GM21619 (cell line): ENCODE measurements at regions not wholly inside any gene's neighbourhood (a gene's known extent, or its start where the extent isn't known, plus 50 kb on each side); places are given as distances from the start of the nearest gene placed in this dataset.

Source experiments
- ATAC-seq: cut with Tn5 transposase; IDR thresholded peaks from one replicate; pipeline ENCODE4 v1.9.1; 2021; ENCODE audit not compliant: unreplicated experiment

DNA sequence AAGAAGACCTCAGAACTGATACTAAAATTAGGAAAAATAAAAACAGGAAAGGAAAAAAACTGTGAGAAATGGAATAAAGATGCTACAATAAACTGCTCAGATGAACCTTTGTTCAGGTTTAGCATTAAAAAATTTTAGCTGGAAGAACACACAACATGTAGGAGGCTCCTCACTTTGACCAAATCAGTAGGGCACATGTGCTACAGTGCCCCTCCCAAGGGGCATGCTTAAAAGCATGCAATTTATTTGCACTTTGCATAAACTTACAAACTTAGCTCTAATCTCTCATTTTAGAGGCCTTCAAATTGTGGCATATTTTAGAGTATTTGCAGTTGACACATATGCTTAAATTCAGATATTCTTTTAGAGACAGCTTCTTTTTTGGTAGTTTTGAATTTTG, 570.2 kb downstream of the UTRN start:
- ATAC-seq, result no peak

DNA sequence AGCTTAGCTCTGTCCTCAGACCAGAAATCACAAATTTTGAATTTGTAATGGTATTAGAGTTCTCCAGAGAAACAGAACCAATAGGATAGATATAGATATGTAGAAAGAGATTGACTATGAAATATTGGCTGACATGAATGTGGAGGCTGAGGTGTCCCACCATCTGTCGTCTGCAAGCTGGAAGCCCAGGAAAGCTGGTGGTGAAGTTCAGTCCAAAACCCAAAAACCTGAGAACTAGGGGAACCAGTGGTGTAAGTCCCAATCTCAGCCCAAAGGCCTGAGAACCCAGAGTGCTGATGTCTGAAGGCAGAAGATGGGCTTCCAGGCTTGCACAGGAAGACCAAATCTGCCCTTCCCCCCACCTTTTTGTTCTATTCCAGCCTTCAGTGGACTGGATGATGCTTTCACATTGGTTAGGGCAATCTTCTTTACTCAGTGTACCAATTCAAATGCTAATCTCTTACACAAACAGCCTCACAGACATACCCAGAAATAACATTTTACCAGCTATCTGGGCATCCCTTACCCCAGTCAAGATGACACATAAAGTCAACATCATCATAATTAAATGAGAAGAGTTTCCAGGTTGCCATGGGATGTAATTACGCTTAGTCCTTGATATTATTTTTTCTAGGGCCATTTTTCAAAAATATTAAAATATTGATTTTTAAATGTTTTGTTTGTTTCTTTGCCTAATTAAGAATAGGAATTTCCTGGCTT, 570.8 kb downstream of the UTRN start:
- ATAC-seq, result no peak

DNA sequence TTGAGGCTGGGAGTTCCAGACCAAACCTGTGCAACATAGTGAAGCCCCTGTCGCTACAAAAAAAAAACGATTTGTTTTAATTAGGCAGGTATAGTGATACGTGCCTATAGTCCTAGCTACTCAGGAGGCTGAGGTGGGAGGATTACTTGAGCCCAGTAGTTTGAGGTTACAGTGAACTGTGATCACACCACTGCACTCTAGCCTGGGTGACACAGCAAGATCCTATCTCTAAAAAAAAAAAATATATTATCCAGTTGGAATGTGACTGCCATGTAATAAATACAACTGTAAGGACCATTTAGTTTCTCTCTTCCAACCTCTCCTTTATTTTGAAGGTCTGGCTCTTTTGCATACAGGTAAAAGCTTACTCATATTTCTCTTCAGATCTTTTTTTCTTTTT, 571.5 kb downstream of the UTRN start:
- no peak for ATAC-seq

DNA sequence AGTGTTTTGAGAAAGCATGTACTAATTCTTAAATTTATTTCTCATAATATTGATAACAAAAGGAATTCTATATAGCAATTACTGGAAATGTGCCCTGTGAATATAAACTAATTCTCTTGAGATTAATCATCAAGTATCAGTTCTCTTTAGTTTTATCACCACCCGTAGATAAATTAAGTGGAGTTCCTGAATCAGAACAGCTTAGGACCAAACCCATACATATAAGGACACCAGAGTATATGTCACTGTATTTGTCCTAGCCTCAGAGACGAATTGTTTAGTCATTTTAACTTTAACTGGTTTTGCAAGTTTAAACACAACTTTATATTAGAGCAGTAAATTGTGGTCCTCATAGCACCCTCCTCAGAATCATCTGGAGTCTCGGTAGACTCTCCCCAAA, 572.0 kb downstream of the UTRN start:
- no peak for ATAC-seq

DNA sequence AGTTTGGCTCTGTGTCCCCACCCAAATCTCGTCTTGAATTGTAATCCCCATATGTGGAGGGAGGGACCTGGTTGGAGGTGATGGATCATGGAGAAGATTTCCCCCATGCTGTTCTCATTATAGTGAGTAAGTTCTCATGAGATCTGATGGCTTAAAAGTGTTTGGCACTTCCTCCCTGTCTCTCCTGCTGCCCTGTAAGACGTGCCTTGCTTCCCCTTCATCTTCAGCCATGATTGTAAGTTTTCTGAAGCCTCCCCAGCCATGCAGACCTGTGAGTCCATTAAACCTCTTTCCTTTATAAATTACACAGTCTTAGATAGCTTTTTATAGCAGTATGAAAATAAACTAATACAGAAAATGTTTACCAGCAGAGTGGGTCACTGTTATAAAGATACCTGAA, 577.6 kb downstream of the UTRN start:
- ATAC-seq, result no peak

DNA sequence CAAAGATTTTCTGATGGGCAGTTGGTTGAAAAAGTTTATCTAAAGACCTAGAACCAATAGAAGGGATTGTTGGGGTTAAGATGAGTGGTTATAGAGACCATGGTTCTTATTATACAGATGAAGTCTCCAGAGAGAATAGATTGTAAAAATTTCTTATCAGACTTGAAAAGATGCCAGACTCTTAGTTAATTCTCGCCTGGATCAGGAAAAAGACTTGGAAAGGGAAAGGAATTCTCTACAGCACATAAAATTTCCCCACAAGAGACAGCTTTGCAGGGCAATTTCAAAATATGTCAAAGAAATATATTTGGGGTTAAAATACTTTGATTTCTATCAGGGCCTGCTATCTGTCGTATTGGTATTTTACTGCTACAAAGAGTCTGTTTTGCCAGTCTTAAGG, 582.6 kb downstream of the UTRN start:
- ATAC-seq, result no peak

DNA sequence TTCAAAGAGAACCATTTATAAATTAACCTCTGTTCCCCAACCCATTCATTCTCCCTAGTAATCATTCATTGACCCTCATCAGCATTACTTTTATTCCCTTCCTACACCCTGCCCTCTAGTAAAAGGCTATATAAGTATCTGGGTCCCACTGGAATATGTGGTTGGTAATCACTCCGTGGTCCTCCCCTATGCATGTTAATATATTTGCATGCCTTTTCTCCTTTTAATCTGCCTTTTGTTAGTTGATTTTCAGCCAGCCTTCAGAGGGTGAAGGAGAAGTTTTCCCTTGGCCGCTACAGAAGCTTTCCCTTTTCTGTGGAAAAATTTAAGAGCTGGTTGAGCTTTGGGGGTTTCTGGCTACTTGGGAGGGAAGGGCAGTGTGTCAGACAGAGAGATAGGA, 585.6 kb downstream of the UTRN start:
- no peak for ATAC-seq

DNA sequence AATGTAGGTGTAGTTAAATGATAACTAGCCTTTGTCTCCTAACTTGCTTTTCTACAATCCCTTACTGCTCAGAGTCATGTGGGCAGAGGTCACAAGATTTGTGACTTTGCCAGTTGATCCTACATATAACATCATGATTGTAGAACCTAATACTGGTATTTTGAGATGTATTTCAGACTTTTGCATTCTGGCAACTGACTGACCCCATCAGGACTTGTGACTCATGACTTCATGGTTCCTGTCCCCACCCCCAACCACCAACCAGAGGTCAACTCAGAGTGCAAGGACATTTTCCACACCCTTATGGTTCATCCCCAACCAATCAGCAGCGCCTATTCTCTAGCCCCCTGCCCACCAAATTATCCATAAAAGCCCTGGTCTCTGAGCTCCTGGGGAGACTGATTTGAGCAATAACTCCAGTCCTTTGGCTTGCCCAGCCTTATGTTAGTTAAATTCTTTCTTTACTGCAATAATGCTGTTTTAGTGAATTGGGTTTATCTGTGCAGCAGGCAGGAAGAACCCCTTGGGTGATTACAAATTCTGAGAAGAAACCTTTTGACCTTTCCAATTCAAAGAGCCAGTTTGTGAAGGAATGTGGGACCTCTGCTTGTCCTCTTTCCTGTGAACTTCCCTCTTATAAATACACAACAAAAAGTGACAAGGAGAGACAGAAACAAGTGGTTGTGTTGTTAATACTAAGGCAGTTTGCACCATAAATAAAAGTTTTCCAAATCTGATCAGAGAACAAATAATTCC, 588.7 kb downstream of the UTRN start:
- no peak for ATAC-seq

DNA sequence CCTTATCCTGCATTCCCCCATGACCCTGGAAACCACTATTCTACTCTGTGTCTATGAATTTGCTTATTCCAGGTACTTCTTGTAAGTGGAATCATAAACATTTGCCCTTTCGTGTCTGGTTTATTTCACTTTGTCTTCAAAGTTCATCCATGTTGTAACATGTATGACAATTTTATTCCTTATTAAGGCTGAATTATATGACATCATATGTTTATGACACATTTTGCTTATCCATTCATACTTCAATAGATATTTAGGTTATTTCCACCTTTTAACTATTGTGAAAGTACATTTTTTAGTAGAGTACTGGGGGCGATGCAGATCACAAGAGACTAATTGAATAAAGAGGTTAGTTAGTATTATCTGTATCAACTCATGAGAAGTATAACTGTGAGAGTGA, 591.6 kb downstream of the UTRN start:
- no peak for ATAC-seq

DNA sequence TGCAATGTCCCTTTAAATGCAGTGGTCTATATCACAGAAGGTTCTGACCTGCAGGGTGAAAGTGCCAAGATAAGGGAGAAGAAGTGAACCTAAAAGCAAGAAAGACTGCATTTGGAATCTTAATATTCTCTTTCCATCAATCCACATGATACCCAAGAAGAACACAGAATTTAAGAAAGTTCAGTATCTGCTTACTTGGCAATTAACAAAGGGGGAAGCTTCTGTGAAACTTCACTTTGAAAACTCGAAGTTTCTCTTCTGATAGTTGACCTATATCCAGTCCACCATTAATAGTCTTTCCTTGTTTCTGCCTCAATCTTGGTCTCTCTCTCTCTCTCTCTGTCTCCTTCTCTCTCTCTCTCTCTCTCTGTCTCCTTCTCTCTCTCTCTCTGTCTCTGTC, 592.0 kb downstream of the UTRN start:
- no peak for ATAC-seq

DNA sequence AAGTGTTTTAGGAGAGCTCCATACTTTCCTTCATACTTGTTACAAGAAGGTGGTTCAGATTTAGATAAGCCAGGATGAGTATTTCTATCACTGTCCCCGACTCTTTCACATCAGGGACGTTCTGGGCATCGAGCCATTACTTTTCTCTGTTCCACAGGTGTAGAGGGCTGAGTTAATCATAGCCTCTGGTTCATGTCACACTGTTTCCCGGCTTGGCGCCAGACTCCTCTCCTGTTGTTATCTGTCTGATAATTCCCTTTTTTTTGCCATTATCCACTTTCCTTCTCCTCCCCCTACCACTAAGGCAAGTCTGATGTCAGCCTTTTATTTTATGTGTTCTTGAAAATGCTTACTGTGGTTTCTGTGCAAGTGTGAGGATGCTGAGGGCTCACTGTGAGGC, 593.4 kb downstream of the UTRN start:
- no peak for ATAC-seq

DNA sequence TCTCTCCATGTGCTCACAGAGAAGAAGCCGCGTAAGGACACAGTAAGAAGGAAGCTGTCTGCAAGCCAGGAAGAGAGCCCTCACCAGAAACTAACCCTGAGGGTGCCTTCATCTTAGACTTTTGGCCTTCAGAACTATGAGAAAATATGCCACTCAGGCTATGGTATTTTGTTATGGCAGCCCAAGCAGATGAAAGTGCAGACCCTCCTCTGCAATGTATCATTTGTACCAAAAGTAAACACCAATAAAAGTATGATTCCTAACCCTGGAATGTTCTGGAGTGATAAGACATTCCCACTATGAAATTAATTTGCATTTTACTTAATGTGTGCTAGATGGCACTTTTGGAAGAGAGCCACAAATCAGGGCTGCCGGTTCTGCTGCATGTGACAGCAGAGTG, 594.3 kb downstream of the UTRN start:
- no peak for ATAC-seq

DNA sequence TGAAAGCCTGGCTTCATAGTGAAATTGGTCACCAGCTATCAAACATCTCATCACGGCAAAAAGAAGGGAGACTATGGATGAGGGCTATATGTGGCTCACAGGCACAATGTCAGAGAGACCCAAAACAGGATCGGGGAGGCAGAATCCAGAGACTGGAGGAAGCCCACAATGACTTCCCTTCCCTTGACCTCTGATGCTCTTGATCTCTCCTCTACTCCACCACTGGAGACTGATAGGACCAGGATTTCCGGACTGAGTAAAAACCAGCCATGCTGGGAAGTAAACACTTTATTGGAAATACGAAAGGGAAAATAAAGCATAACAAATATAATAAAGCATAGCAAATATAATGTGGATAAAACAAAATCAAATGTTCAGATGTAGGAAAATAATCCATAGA, 597.3 kb downstream of the UTRN start:
- no peak for ATAC-seq

DNA sequence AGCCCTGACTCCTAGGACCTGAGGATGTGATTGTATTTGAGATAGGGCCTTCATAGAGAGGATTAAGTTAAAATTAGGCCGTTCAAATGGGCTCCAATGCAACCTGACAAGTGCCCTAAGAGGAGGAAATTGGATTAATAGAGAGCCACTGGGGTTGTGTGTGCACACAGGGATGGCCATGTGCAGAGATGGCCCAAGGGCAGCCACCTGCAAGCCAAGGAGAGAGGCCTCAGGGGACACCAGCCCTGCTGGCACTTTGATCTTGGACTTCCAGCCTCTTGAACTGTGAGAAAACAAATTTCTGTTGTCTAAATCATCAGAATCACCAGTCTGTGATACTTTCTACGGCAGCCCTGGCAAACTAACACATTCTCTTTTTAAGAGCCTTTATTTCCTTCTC, 598.8 kb downstream of the UTRN start:
- no peak for ATAC-seq

DNA sequence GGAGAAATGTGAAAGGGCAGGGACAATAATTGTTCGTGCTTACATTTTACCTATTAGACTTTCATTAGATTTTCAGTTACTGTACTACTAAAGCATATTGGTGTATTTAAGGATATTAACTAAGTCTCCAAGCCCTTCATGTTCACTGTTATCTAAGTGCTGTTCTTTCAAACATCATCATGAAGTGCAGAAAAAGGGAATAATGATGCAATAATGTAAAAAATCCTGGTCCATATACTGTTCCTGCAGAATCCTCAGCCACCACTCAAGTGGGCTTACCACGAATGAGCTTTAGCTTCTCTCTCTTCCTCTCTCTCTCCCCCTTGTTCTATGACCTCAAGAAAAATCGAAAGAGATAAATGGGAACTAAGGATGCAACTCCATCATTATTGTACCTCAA, 600.7 kb downstream of the UTRN start:
- ATAC-seq, result no peak

DNA sequence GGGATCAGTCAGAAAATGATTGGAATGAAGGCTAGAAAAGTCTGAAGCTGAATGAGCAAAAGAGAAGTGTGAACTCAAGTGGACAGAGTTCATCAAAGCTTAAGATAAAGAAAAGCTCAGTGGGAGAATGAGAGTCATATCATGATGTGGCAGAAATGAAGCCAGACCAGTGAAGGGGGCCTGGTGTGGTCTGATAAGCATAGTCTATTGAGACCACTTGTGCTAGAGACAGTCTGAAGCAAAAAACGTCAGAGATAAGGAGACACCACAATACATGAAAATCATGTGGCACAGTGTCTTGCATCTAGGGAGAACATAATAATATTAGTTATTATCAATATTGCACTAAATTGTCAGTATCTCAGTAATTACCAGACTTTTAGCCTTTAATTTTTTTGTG, 601.5 kb downstream of the UTRN start:
- ATAC-seq, result no peak

DNA sequence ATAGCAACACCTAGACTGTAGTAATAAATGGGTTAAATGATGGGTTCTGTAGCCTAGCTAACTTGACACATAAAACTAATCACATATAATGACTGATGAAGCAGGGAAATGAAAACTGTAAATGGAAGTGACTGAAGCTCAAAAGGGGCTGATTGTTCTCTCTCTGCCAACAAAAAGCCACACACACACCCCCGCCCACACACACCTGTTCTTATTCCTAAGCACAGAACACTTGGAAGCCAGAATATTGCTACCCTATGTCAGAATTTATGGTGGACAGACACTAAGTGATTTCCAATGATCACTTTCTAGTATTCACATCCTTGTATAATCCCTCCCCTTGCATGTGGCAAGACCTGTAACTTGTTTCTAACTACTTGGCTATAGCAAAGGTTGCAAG, 603.5 kb downstream of the UTRN start:
- no peak for ATAC-seq

DNA sequence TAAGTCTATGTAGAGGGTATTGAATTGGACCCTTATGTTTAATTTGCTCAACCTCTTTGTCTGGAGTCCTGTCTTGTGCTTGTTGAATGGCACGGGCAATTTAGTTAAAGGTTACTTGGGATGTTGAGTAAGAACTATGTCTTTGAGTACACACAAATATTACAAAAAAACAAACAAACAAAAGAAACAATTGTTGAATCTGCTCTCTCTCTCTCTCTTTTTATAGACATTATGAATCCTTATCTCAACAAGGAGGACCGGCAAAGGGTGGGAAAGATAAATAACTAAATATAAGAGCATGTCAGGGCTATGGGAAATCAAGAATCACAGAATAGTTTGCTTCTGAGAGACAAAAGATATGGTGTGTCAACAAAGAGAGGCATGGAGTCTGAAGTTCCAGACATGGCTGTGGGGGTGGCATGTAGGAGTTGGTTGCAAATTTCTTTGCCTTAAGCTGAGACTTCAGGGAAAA, 608.6 kb downstream of the UTRN start:
- no peak for ATAC-seq

DNA sequence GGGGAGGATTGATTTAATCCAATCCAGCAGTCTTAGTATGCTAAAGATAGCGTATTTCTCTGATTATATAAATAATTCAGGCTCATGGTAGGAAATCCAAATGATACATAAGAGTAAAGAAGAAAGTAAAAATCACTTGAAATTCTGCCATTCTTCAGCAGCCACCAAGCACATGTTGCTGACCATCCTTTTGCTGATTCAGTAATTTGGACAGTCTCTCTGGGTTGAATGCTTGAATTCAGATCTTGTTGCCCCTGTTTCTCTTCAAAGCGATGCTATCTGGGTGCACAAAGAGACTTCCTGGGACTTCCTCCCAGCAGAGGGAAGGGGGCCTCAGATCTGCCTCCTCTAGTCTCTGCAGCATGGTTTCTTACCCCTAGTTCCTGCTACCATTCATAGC, 609.1 kb downstream of the UTRN start:
- ATAC-seq, result no peak

DNA sequence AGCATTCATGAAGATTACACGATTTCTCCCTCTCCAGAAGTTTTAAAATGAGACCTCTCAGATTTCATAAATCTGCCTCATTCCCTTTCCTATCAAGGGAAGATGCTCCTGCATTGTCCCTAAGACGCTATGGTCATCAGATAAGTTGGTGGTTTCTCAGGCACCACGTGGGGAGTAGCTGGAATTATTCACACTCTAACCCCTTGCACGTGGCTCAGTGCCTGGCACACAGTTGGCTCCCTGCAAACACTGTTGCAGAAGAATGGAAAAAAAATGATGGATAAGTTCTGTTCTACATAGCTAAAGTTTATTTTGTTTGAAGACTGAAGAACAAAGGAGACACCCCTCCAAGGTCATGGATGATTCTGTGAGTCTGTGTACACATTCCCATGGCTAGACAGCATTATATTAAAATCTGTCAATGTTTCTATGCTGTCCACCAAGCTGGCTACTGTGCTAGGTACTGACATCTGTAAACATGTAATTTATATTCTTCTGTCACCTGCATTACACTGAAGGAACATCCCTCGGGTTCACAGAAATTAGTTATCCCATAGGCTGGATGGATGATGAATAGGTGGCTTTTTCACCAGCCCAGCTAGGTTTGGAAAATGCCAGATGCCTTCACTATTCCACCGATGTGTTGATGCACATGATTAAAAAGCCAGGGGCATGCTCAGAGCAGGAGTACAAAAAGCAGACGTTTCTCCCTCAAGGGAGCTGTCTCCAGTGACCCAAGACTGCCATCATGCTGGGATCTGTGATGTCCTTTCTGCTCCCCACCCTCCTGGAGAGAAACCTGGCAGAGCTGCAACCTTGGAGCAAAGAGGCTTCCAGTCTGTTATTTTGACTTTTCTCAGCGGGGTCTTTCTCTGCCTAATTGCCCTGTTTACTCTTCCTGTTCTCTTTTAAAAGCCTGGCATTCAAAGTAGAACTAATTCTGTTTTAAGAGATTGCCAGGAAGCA, 610.5 kb downstream of the UTRN start:
- ATAC-seq, result no peak

DNA sequence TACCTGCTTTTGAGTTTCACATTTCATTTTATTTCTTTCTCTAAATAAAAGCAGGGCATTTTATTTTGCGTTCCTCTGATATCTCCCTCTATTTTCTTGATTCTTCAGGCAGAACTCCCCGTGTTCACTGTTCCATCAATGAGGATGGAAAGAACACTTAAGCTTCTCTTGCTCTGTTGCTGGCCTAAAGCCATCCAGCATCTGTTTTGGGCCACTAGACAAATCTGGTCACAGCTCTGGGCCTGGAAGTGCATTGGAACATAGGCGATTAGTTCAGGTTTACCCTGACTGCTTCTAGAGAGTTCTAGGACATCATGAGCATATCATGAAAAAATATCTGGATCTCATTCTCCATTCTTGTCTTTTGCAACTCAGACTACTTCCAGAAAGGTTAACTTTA, 611.2 kb downstream of the UTRN start:
- no peak for ATAC-seq

DNA sequence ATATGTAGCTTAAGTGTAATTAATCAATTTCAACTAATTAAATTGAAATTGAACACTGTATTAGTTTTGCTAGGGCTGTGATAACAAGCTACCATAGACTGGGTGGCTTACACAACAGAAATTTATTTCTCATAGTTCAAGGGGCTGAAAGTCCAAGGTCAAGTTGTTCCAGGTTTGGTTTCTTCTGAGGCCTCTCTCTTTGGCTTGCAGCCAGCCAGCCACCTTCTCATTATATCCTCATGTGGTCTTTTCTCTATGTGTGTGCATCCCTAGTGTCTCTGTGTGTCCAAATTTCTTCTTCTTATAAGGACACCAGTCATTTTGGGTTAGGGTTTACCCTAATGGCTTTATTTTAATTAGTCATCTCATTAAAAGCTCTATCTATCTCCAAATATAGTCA, 611.7 kb downstream of the UTRN start:
- ATAC-seq, result no peak
